ENCODE measurements at regions not wholly inside any gene's neighbourhood (a gene's known extent, or its start where the extent isn't known, plus 50 kb on each side); places are given as distances from the start of the nearest gene placed in this dataset.

DNA sequence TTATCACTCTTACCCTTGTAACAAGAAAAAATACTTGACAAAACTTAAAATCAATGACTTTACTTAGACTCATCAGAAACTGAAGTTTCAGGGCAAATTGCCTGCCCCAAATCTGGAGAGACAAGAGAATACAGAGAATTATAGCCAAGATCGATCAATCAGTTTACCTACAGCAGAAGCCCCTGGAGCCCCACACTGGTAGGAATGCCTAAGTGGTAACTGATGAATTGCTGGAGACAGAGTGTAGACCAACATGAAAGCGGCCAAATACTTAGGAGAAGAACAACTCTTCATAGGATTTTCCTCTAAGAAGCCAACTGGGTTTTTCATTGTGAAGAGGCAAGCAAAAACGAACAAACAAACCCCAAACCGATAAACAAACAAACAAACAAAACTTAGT lies 1430.0 kb downstream of the EFNB2 start:
- TF ChIP-seq, protein P1, sequence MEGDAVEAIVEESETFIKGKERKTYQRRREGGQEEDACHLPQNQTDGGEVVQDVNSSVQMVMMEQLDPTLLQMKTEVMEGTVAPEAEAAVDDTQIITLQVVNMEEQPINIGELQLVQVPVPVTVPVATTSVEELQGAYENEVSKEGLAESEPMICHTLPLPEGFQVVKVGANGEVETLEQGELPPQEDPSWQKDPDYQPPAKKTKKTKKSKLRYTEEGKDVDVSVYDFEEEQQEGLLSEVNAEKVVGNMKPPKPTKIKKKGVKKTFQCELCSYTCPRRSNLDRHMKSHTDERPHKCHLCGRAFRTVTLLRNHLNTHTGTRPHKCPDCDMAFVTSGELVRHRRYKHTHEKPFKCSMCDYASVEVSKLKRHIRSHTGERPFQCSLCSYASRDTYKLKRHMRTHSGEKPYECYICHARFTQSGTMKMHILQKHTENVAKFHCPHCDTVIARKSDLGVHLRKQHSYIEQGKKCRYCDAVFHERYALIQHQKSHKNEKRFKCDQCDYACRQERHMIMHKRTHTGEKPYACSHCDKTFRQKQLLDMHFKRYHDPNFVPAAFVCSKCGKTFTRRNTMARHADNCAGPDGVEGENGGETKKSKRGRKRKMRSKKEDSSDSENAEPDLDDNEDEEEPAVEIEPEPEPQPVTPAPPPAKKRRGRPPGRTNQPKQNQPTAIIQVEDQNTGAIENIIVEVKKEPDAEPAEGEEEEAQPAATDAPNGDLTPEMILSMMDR (IDR thresholded peaks at IDR 0.05), result no peak
- TF ChIP-seq POLR2A (IDR thresholded peaks at IDR 0.05), result no peak

Measured in thyroid gland (tissue), 4 donors.